GM12878 (cell line): ENCODE measurements at regions not wholly inside any gene's neighbourhood (a gene's known extent, or its start where the extent isn't known, plus 50 kb on each side); places are given as distances from the start of the nearest gene placed in this dataset.

Source experiments
- ATAC-seq: fragments of 200-7000 bp; cut with Tn5 transposase; 3 replicates; pipeline ENCODE4 v1.9.1; 2020; ENCODE audit warnings: mild to moderate bottlenecking, moderate library complexity
- BruUV-seq: library from RNA; stranded (reverse); fragments of 400-500 nt; replicated peaks from 2 replicates; lab custom pipeline; 2021; lab: Mats Ljungman, UMichigan
- CTCF ChIA-PET: fragments of 300-600 bp; sonication (Branson Sonifier 250); formaldehyde crosslinking; extraction: SDS; loops from one replicate; lab custom pipeline; 2021; ENCODE audit warnings: inconsistent platforms; lab: Yijun Ruan, JAX
- POLR2A ChIA-PET: fragments of 350-600 bp; formaldehyde crosslinking; extraction: SDS; loops from one replicate; lab custom pipeline; 2021; ENCODE audit warnings: inconsistent platforms; lab: Charles Lee
- RAD21 ChIA-PET: fragments of 300-600 bp; sonication (Branson Sonifier 250); formaldehyde crosslinking; loops from one replicate; lab custom pipeline; 2023; ENCODE audit warnings: antibody characterized with exemption; ENCODE audit not compliant: unreplicated experiment; lab: Charles Lee
- SMC1A ChIA-PET: fragments of 300-600 bp; sonication (Branson Sonifier 250); formaldehyde crosslinking; loops from one replicate; lab custom pipeline; 2023; ENCODE audit not compliant: unreplicated experiment, uncharacterized antibody; lab: Charles Lee
- DNase-seq: peaks from one replicate; pipeline ENCODE4 v3.0.0-alpha.2; 2011; ENCODE audit warnings: low read depth, low spot score
- FAIRE-seq: peaks from 3 replicates; lab custom pipeline; 2011; peaks lifted over from hg19 to GRCh38; lab: Jason Lieb, UNC
- H2AFZ ChIP-seq: 2 replicates; pipeline ENCODE4 v1.6.0; 2011; ENCODE audit warnings: low read depth, low read length, control low read depth; ENCODE audit not compliant: control insufficient read depth
- H3K27ac ChIP-seq: 2 replicates; pipeline ENCODE4 v1.5.1; 2011; ENCODE audit warnings: control low read depth; ENCODE audit not compliant: control insufficient read depth, insufficient read depth
- H3K27me3 ChIP-seq, 2 experiments: replicated peaks in 1 of 2; 2 replicates each; pipeline versions ENCODE4 v1.6.0 to v1.6.1; 2011; ENCODE audit warnings: low read length in 1 of 2; ENCODE audit not compliant: control insufficient read depth in 2 of 2, insufficient read depth in 2 of 2
- H3K36me3 ChIP-seq, 2 experiments: 2 replicates each; pipeline ENCODE4 v1.5.1; 2011; ENCODE audit warnings: low read length in 1 of 2; ENCODE audit not compliant: control insufficient read depth in 2 of 2, insufficient read depth in 2 of 2
- H3K4me1 ChIP-seq: 2 replicates; pipeline ENCODE4 v1.6.1; 2011; ENCODE audit warnings: mild to moderate bottlenecking, low read length, moderate library complexity, mixed read lengths; ENCODE audit not compliant: control insufficient read depth, insufficient read depth
- H3K4me2 ChIP-seq: 2 replicates; pipeline ENCODE4 v1.6.0; 2011; ENCODE audit warnings: control low read depth; ENCODE audit not compliant: control insufficient read depth, insufficient read depth
- H3K4me3 ChIP-seq: fragments of 200-600 bp; sonication (generic); 2 replicates; pipeline ENCODE4 v1.5.1; 2016
- H3K79me2 ChIP-seq: 2 replicates; pipeline ENCODE4 v1.6.0; 2011; ENCODE audit warnings: low read length; ENCODE audit not compliant: control insufficient read depth, insufficient read depth
- H3K9ac ChIP-seq: 2 replicates; pipeline ENCODE4 v1.8.0; 2011; ENCODE audit warnings: low read length, control low read depth, mixed read lengths; ENCODE audit not compliant: control insufficient read depth, insufficient read depth
- H3K9me3 ChIP-seq: replicated peaks from 3 replicates; pipeline ENCODE4 v1.5.1; 2011; ENCODE audit warnings: mild to moderate bottlenecking, low read length; ENCODE audit not compliant: control insufficient read depth, insufficient read depth
- H4K20me1 ChIP-seq: 2 replicates; pipeline ENCODE4 v1.6.0; 2011; ENCODE audit not compliant: control insufficient read depth, insufficient read depth
- BMI1 ChIP-seq: fragments of 450-650 bp; IDR thresholded peaks from 2 replicates; pipeline ENCODE4 v1.6.1; 2016; ENCODE audit warnings: mild to moderate bottlenecking, moderate library complexity, borderline replicate concordance
- CBFB ChIP-seq: IDR thresholded peaks from 2 replicates; pipeline ENCODE4 v1.6.1; 2016; ENCODE audit warnings: antibody characterized with exemption, low read depth
- CEBPB ChIP-seq, 2 experiments: fragments of 150-350 bp in 1 of 2; IDR thresholded peaks; 2 replicates each; pipeline ENCODE4 v1.6.1; 2012 to 2014; ENCODE audit warnings: low read depth in 2 of 2, low read length in 2 of 2, borderline replicate concordance in 1 of 2, inconsistent platforms in 1 of 2
- CHD1 ChIP-seq: IDR thresholded peaks from 2 replicates; pipeline ENCODE4 v1.6.1; 2012; ENCODE audit warnings: low read depth, low read length, improper control_type of control experiment
- CHD4 ChIP-seq: fragments of 200-600 bp; sonication (generic); IDR thresholded peaks from 2 replicates; pipeline ENCODE4 v1.6.1; 2016; ENCODE audit warnings: mild to moderate bottlenecking
- ETV6 ChIP-seq, 2 experiments: fragments of 450-650 bp in 1 of 2; IDR thresholded peaks in 1 of 2; conservative IDR thresholded peaks in 1 of 2; 2 replicates each; pipeline ENCODE4 v1.6.1; 2014; ENCODE audit warnings: antibody characterized with exemption in 1 of 2, borderline replicate concordance in 1 of 2, low read depth in 1 of 2, mild to moderate bottlenecking in 1 of 2, moderate library complexity in 1 of 2
- FOXM1 ChIP-seq: IDR thresholded peaks from 2 replicates; pipeline ENCODE4 v1.6.1; 2012; ENCODE audit warnings: low read depth, mild to moderate bottlenecking, inconsistent platforms, low read length, moderate library complexity
- IKZF2 ChIP-seq, 2 experiments: fragments of 450-650 bp; IDR thresholded peaks; 2 replicates each; pipeline ENCODE4 v1.6.1; 2017; ENCODE audit warnings: mild to moderate bottlenecking in 2 of 2, moderate library complexity in 2 of 2
- IRF4 ChIP-seq: IDR thresholded peaks from 2 replicates; pipeline ENCODE4 v1.6.1; 2011; ENCODE audit warnings: low read depth, low read length
- RCOR1 ChIP-seq: conservative IDR thresholded peaks from 2 replicates; pipeline ENCODE4 v1.6.1; 2012; ENCODE audit warnings: low read depth, low read length, improper control_type of control experiment
- SIN3A ChIP-seq: IDR thresholded peaks from 2 replicates; pipeline ENCODE4 v1.6.1; 2012; ENCODE audit warnings: low read depth, low read length, improper control_type of control experiment
- TCF12 ChIP-seq: IDR thresholded peaks from 2 replicates; pipeline ENCODE4 v1.6.1; 2011; ENCODE audit warnings: low read depth, mild to moderate bottlenecking, low read length
- WGBS: methylation state at CpG from one replicate; pipeline ENCODE4 v1.1.6; 2016; ENCODE audit warnings: low lambda C conversion rate; ENCODE audit not compliant: insufficient replicate concordance, insufficient coverage; ENCODE audit errors: missing lambda C conversion rate; 5-methylcytosine and 5-hydroxymethylcytosine counted together
- in situ Hi-C: fragments of 300-500 bp; cut with MboI; formaldehyde crosslinking; loops from 9 replicates; pipeline ENCODE4 v1.14.3; 2018; ENCODE audit warnings: mixed read lengths
- intact Hi-C: fragments of 100-400 bp; cut with micrococcal nuclease; formaldehyde crosslinking; loops from one replicate; pipeline ENCODE4 v1.14.2; 2022; ENCODE audit not compliant: unreplicated experiment
- TF ChIP-seq, protein P1 (sequence below): IDR thresholded peaks from 2 replicates; pipeline ENCODE4 v1.6.1; 2012; ENCODE audit warnings: low read depth, low read length, improper control_type of control experiment
- TF ChIP-seq, protein P2 (sequence below): fragments of 450-650 bp; IDR thresholded peaks from 2 replicates; pipeline ENCODE4 v1.6.1; 2018; ENCODE audit warnings: mild to moderate bottlenecking, low read depth, moderate library complexity; ENCODE audit not compliant: partially characterized antibody
- TF ChIP-seq, protein P3 (sequence below): IDR thresholded peaks from 2 replicates; pipeline ENCODE4 v1.6.1; 2012; ENCODE audit warnings: improper control_type of control experiment, low read depth, low read length; ENCODE audit not compliant: insufficient replicate concordance

DNA sequence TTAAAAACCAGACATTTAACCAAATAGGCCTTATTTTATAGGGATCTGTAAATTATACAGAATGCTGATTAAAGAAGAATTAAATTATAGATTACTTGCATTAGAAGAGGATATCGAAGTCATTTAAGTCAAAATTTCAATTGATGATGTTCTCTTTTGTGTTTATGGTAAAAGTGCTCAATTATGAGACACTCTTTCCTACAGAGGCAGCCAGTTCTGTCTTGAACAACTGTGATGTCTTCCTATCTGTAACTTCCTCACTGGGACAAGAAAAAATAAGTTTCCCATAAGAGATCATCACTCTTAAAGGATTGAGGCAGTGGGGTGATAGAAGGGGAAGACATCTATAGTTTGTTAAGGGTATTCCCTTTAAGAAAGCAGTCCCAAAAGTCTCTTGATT, 613.5 kb downstream of the INSC start:
- H3K79me2 ChIP-seq, result no peaks in the 10 kb centered on the region
- FAIRE-seq (no peak), DNase-seq (no peak), ATAC-seq (no peak)
- no peaks in the 10 kb centered on the region for H3K4me1 ChIP-seq
- CTCF ChIA-PET, result no interaction called here
- 0% methylated on average over 1 of the region's 1 CpG for WGBS
- SMC1A ChIA-PET, result no interaction called here
- no peaks in the 10 kb centered on the region for H3K36me3 ChIP-seq
- RAD21 ChIA-PET, result no interaction called here
- no peaks in the 10 kb centered on the region for H4K20me1 ChIP-seq
- no peaks in the 10 kb centered on the region for H3K9me3 ChIP-seq
- H3K4me3 ChIP-seq, result no peak overlapping the region
- H3K9ac ChIP-seq, result no peak overlapping the region
- H2AFZ ChIP-seq, result no peak overlapping the region
- intact Hi-C loops (no loop called here), in situ Hi-C loops (no loop called here)
- H3K27me3 ChIP-seq, result no peaks in the 10 kb centered on the region
- BruUV-seq, result no TSS peak
- no peak overlapping the region for H3K27ac ChIP-seq
- H3K4me2 ChIP-seq, result no peak overlapping the region
- POLR2A ChIA-PET, result no interaction called here
- TF ChIP-seq CHD1 (no peak), CEBPB (IDR thresholded peaks at IDR 0.05; ENCODE audit: borderline replicate concordance in 1 of 2, low read depth in 2 of 2, low read length in 2 of 2) (no peak), SIN3A (no peak), BMI1 (no peak), ETV6 (conservative IDR thresholded peaks at IDR 0.05 in 1 of 2, IDR thresholded peaks at IDR 0.05 in 1 of 2; ENCODE audit: borderline replicate concordance in 1 of 2, low read depth in 1 of 2) (no peak), FOXM1 (no peak), IRF4 (no peak), CHD4 (no peak), TCF12 (no peak), IKZF2 (IDR thresholded peaks at IDR 0.05) (no peak), RCOR1 (no peak), CBFB (no peak)
- TF ChIP-seq, protein P1, sequence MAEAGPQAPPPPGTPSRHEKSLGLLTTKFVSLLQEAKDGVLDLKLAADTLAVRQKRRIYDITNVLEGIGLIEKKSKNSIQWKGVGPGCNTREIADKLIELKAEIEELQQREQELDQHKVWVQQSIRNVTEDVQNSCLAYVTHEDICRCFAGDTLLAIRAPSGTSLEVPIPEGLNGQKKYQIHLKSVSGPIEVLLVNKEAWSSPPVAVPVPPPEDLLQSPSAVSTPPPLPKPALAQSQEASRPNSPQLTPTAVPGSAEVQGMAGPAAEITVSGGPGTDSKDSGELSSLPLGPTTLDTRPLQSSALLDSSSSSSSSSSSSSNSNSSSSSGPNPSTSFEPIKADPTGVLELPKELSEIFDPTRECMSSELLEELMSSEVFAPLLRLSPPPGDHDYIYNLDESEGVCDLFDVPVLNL, result no peak
- TF ChIP-seq, protein P2, sequence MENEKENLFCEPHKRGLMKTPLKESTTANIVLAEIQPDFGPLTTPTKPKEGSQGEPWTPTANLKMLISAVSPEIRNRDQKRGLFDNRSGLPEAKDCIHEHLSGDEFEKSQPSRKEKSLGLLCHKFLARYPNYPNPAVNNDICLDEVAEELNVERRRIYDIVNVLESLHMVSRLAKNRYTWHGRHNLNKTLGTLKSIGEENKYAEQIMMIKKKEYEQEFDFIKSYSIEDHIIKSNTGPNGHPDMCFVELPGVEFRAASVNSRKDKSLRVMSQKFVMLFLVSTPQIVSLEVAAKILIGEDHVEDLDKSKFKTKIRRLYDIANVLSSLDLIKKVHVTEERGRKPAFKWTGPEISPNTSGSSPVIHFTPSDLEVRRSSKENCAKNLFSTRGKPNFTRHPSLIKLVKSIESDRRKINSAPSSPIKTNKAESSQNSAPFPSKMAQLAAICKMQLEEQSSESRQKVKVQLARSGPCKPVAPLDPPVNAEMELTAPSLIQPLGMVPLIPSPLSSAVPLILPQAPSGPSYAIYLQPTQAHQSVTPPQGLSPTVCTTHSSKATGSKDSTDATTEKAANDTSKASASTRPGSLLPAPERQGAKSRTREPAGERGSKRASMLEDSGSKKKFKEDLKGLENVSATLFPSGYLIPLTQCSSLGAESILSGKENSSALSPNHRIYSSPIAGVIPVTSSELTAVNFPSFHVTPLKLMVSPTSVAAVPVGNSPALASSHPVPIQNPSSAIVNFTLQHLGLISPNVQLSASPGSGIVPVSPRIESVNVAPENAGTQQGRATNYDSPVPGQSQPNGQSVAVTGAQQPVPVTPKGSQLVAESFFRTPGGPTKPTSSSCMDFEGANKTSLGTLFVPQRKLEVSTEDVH, result no peak
- TF ChIP-seq, protein P3, sequence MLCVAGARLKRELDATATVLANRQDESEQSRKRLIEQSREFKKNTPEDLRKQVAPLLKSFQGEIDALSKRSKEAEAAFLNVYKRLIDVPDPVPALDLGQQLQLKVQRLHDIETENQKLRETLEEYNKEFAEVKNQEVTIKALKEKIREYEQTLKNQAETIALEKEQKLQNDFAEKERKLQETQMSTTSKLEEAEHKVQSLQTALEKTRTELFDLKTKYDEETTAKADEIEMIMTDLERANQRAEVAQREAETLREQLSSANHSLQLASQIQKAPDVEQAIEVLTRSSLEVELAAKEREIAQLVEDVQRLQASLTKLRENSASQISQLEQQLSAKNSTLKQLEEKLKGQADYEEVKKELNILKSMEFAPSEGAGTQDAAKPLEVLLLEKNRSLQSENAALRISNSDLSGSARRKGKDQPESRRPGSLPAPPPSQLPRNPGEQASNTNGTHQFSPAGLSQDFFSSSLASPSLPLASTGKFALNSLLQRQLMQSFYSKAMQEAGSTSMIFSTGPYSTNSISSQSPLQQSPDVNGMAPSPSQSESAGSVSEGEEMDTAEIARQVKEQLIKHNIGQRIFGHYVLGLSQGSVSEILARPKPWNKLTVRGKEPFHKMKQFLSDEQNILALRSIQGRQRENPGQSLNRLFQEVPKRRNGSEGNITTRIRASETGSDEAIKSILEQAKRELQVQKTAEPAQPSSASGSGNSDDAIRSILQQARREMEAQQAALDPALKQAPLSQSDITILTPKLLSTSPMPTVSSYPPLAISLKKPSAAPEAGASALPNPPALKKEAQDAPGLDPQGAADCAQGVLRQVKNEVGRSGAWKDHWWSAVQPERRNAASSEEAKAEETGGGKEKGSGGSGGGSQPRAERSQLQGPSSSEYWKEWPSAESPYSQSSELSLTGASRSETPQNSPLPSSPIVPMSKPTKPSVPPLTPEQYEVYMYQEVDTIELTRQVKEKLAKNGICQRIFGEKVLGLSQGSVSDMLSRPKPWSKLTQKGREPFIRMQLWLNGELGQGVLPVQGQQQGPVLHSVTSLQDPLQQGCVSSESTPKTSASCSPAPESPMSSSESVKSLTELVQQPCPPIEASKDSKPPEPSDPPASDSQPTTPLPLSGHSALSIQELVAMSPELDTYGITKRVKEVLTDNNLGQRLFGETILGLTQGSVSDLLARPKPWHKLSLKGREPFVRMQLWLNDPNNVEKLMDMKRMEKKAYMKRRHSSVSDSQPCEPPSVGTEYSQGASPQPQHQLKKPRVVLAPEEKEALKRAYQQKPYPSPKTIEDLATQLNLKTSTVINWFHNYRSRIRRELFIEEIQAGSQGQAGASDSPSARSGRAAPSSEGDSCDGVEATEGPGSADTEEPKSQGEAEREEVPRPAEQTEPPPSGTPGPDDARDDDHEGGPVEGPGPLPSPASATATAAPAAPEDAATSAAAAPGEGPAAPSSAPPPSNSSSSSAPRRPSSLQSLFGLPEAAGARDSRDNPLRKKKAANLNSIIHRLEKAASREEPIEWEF, result no peak
